Calu3 (cell line): ENCODE measurements at regions not wholly inside any gene's neighbourhood (a gene's known extent, or its start where the extent isn't known, plus 50 kb on each side); places are given as distances from the start of the nearest gene placed in this dataset.
"Not testable (repeated sequence)": the region's sequence is repeated elsewhere in the genome, so short reads cannot be mapped to it uniquely, and the experiment has no call there.

ENCODE experiments used
- BruUV-seq: library from RNA; stranded (reverse); fragments of 400-500 nt; replicated peaks from 2 replicates; lab custom pipeline; 2021; lab: Mats Ljungman, UMichigan
- CTCF ChIA-PET: fragments of 300-600 bp; sonication (Branson Sonifier 250); formaldehyde crosslinking; loops from one replicate; lab custom pipeline; 2022; ENCODE audit warnings: antibody characterized with exemption; lab: Charles Lee
- DNase-seq: peaks from one replicate; pipeline ENCODE4 v3.0.0; 2022
- H3K27ac Mint-ChIP-seq: one replicate; pipeline ENCODE4 v1.8.0; 2022; ENCODE audit warnings: mixed read lengths; ENCODE audit not compliant: unreplicated experiment
- H3K27me3 Mint-ChIP-seq: one replicate; pipeline ENCODE4 v1.8.0; 2022; ENCODE audit warnings: mixed read lengths; ENCODE audit not compliant: unreplicated experiment
- H3K36me3 Mint-ChIP-seq: one replicate; pipeline ENCODE4 v1.8.0; 2022; ENCODE audit warnings: mild to moderate bottlenecking, moderate library complexity, mixed read lengths; ENCODE audit not compliant: insufficient read depth, unreplicated experiment
- H3K4me1 Mint-ChIP-seq: one replicate; pipeline ENCODE4 v1.8.0; 2022; ENCODE audit warnings: mild to moderate bottlenecking, low read depth, mixed read lengths; ENCODE audit not compliant: unreplicated experiment
- H3K4me3 Mint-ChIP-seq: one replicate; pipeline ENCODE4 v1.8.0; 2022; ENCODE audit warnings: mild to moderate bottlenecking, low read depth, moderate library complexity, mixed read lengths; ENCODE audit not compliant: unreplicated experiment
- H3K9me3 Mint-ChIP-seq: one replicate; pipeline ENCODE4 v1.8.0; 2022; ENCODE audit warnings: low read depth, mixed read lengths; ENCODE audit not compliant: unreplicated experiment
- CTCF ChIP-seq: fragments of 200-600 bp; IDR thresholded peaks from one replicate; pipeline ENCODE4 v1.8.0; 2022; ENCODE audit warnings: antibody characterized with exemption; ENCODE audit not compliant: unreplicated experiment
- intact Hi-C: fragments of 100-400 bp; cut with micrococcal nuclease; formaldehyde crosslinking; loops from one replicate; pipeline ENCODE4 v1.10.0; 2022; ENCODE audit not compliant: unreplicated experiment

GRCh38 chr5:36770125-36770524 lies 106.4 kb upstream of the NIPBL start:
- DNase-seq = no peak
- Mint-ChIP-seq H3K4me3 (no peak overlapping the region), H3K9me3 (no peaks in the 10 kb centered on the region), H3K4me1 (no peaks in the 10 kb centered on the region), H3K36me3 (no peaks in the 10 kb centered on the region), H3K27ac (no peak overlapping the region), H3K27me3 (peaks cover 25% of the 10 kb centered on the region)
- BruUV-seq = no TSS peak
- intact Hi-C loops = no loop called here
- TF ChIP-seq CTCF = no peak
- CTCF ChIA-PET = no interaction called here

- no peak for TF ChIP-seq CTCF
- CTCF ChIA-PET = no interaction called here
These were observed 104.1 kb upstream of the NIPBL start for GRCh38 chr5:36772276-36773140.

DNA sequence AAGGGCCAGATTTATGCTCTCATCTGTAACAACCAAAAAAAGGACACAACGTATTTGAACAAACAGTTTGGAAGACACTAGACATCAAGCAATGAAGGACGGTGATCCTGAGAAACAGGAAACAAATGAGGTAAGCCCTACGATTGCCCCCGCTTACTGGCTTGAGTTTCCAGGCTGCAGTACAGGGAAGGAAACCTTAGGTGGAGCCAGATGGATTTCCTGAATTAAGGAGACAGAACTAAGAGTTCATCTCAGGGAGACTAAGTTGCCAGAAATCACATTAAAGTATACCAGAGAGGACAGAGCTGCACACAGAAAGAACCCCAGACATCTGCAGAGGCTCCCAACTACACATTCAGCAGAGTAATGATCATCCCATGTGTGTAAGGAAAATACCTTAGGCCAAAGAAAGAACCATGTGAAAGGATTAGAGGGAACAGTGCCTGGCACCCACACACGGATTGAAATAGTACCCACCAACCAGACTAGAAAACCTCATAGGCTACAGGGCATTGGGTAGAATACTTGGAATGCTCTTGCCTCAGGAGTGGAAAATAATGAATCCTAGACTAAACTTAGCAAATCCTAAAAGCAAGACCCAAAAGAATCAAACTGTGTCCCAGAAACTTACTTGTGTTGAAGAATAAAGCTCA lies 99.3 kb upstream of the NIPBL start:
- H3K9me3 Mint-ChIP-seq = no peaks in the 10 kb centered on the region
- CTCF ChIA-PET = interaction anchor here (0.6 to 1.5 kb wide), 3 partner anchors 58 to 1735 kb away, joined by 3 to 5 read pairs (median 4); no protein-coding TSS in a partner anchor
- peak; percentile 13 for TF ChIP-seq CTCF
- H3K27me3 Mint-ChIP-seq = peaks cover 23% of the 10 kb centered on the region
- no peaks in the 10 kb centered on the region for H3K4me1 Mint-ChIP-seq
- intact Hi-C loops = no loop called here
- H3K4me3 Mint-ChIP-seq = no peak overlapping the region
- peak; percentile 22 for DNase-seq
- H3K36me3 Mint-ChIP-seq = no peaks in the 10 kb centered on the region
- no peak overlapping the region for H3K27ac Mint-ChIP-seq
- BruUV-seq = no TSS peak

More at GRCh38 chr5:36772276-36773140, 104.1 kb upstream of the NIPBL start:
- intact Hi-C loops = no loop called here
- H3K36me3 Mint-ChIP-seq = no peaks in the 10 kb centered on the region
- no peak overlapping the region for H3K4me3 Mint-ChIP-seq
- H3K27me3 Mint-ChIP-seq = peaks cover 13% of the 10 kb centered on the region
- H3K9me3 Mint-ChIP-seq = no peaks in the 10 kb centered on the region
- BruUV-seq = no TSS peak
- no peak overlapping the region for H3K27ac Mint-ChIP-seq
- H3K4me1 Mint-ChIP-seq = no peaks in the 10 kb centered on the region
- DNase-seq = no peak

- Mint-ChIP-seq H3K27me3 (peaks cover 16% of the 10 kb centered on the region), H3K4me1 (no peaks in the 10 kb centered on the region), H3K36me3 (no peaks in the 10 kb centered on the region), H3K27ac (no peak overlapping the region), H3K9me3 (no peaks in the 10 kb centered on the region), H3K4me3 (no peak overlapping the region)
- no peak for TF ChIP-seq CTCF
- no TSS peak for BruUV-seq
- CTCF ChIA-PET = interaction anchor here (1.5 kb wide), 1 partner anchor 92 kb away, joined by 4 read pairs; no protein-coding TSS in a partner anchor
- DNase-seq = no peak
- intact Hi-C loops = no loop called here
These were observed 98.2 kb upstream of the NIPBL start for GRCh38 chr5:36778336-36778735.

DNA sequence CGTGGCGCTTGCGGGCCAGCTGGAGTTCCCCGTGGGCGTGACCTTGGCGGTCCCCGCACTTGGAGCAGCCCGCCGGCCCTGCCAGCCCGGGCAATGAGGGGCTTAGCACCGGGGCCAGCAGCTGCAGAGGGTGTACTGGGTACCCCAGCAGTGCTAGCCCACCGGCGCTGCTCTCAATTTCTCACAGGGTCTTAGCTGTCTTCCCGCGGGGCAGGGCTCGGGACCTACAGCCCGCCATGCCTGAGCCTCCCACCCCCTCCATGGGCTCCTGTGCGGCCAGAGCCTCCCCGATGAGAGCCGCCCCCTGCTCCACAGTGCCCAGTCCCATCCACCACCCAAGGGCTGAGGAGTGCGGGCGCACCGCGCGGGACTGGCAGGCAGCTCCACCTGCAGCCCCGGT lies 94.0 kb upstream of the NIPBL start:
- not testable (repeated sequence) for H3K9me3 Mint-ChIP-seq, H3K4me3 Mint-ChIP-seq, BruUV-seq

More for the DNA sequence above, 94.0 kb upstream of the NIPBL start:
- DNase-seq, CTCF ChIA-PET, H3K4me1 Mint-ChIP-seq, H3K27ac Mint-ChIP-seq, intact Hi-C loops, H3K36me3 Mint-ChIP-seq: not testable (repeated sequence)
- H3K27me3 Mint-ChIP-seq = peaks cover 36% of the 10 kb centered on the region
